Activated CD4-positive, alpha-beta T cell treated with anti-CD3 and anti-CD28 coated beads, Interleukin-2, amount 50 U/mL, for 24 hours (primary cell): ENCODE measurements at regions not wholly inside any gene's neighbourhood (a gene's known extent, or its start where the extent isn't known, plus 50 kb on each side); places are given as distances from the start of the nearest gene placed in this dataset.

Source experiments
- DNase-seq, 2 donors: peaks; one replicate each; pipeline ENCODE4 v3.0.0-alpha.2; 2020; ENCODE audit warnings: low read depth in 1 of 2, low spot score in 1 of 2

- DNase-seq = no peak
Observed at GRCh38 chr7:41012041-41012440, 690.8 kb downstream of the INHBA start.

DNA sequence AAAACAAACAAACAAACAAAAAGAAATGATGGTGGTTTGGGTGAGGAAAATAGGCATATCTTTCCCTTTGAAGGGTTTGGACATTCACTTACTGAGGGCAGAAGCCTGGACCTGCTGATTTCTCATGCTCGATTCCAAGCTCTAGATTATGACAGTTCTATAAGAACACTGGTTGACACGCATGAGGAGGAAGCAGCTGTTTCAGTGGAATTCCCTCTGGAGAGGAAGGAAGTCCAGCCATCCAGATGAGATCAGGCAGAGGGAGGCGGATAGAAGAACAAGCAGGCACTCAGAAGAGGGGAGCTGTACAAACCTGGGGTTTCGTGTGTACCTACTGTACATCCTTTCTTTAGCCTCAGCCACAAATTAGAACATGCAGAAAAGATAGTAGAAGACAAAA, 691.9 kb downstream of the INHBA start:
- no peak for DNase-seq

- DNase-seq = no peak
Observed at GRCh38 chr7:41010418-41010817, 692.5 kb downstream of the INHBA start.

- DNase-seq = no peak
Observed at GRCh38 chr7:41007811-41008210, 695.1 kb downstream of the INHBA start.

- no peak for DNase-seq
Observed at GRCh38 chr7:41007351-41007751, 695.5 kb downstream of the INHBA start.

GRCh38 chr7:41006306-41006995, 696.4 kb downstream of the INHBA start:
- DNase-seq = no peak

DNA sequence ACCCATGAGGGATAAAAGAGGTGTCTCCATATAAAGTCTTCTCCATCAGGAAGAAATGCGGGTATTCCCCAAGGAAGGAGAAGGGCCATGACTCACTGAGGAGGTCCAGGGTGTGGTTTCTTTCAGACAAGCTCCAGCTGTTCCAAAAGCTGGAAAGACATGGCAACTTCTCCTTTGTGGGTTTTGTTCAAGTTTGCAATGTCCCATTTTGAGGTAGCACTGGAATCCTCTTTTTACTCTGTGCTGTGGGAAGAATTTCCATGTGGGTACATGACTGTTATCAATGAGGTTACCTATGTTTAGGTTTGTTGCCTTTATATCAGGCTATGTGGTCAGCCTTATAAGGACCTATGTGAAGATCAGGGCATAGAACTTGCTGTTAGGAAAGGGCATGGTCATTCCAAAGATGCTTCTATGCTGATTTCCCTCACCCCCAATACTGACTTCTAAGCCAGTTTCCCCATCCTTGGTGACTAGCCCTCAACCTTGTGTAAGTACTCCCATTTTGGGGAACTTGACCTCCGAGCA, 697.5 kb downstream of the INHBA start:
- no peak for DNase-seq

- DNase-seq = no peak
Observed at GRCh38 chr7:41003977-41004376, 698.9 kb downstream of the INHBA start.

- DNase-seq = no peak
Observed at GRCh38 chr7:41003611-41003940, 699.3 kb downstream of the INHBA start.

DNA sequence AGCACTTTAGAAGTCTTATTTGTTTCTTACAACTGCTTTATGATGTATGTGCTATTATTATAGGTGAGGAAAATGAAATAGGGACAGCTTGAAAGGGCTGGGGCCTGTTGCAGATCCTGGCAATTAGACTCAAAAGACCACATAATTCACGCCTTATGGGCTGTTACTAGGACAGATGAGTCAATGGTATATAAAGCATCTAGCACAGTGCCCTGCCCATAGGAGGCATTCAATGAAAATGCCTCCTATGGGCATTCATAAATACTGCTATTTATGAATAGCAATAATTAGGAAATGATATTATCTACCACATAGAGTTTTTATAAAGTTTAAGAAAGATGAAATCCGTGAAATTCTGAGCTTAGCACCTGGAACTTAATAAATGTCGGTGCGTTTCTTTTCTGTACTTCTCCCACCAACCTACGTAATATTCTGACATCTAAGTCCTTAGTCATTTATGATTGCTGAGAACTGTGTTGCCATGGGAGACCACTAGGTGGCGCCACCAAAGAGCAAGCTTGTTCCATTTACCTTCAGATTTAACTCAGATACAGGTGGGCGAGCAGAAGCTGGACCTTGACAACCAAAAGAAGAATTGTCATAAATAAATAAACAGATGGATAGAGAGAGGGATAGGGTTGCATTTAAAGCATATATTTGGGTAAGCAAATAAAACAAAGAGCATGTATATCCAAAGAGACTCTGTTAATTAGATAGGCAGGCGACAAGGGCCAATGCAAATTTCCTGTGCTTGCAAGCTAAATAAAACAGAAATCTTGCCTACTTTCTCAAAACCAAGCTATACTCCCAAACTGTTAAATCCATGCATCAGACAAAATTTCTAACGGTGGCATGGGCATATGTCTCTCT, 699.9 kb downstream of the INHBA start:
- DNase-seq = peak in 1 of 2 donors; percentile 4

- DNase-seq = no peak
Observed at GRCh38 chr7:41000042-41000441, 702.8 kb downstream of the INHBA start.

- DNase-seq = no peak
Observed at GRCh38 chr7:40996233-40996677, 706.6 kb downstream of the INHBA start.

DNA sequence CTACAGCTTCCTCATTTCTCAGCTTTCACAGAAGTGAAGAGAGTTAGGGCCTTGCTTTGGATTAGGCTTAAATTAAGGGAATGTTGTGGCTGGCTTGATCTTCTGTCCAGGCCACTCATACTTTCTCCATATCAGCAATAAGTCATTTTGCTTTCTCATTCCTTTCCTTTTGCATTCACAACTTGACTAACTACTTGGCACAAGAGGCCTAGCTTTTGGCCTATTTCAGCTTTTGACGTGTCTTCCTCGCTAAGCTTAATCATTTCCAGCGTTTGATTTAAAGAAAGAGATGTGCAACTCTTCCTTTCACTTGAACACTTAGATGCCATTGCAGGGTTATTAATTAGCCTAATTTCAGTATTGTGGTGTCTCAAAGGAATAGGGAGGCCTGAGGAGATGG, 712.0 kb downstream of the INHBA start:
- no peak for DNase-seq

GRCh38 chr7:40987571-40987970, 715.3 kb downstream of the INHBA start:
- no peak for DNase-seq

GRCh38 chr7:40986351-40986873, 716.5 kb downstream of the INHBA start:
- no peak for DNase-seq

DNA sequence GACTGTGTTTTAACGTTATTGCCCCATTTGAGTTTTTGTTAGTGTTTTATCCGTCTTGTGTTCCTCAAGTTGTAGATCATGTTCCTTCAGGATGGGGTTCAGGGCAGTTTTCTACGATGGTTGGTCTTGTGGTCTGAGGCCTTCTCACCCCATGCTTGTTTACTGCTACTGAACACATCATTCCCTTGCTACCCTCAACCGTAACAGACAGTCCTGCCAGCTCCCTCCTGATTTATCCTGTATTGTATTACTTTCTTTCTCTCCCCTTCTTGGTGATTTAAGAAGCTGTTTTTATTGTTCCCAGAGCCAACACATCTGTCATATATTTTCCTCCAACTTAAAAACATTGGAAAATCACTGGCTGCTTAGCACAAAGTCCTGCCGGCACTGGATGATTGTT, 719.8 kb downstream of the INHBA start:
- no peak for DNase-seq

DNA sequence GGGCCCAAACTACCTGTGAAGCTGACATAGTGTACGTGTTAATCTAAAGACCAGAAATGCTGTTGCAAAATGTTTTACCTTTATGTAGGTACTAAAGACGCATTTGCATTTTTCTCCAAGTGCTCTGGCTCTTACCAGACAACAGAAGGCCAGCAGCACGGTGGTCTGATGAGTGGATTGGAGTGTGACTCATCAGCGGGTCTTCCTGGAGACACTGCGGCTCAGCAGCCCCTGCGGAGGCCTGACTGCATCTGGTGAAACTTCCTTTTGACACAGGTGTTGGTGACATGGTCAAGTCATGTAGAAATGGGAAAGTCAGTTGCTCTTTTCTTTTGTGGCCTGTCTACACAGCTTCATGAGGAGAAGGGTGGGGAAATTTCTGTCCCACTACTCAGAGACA, 723.6 kb downstream of the INHBA start:
- no peak for DNase-seq

DNA sequence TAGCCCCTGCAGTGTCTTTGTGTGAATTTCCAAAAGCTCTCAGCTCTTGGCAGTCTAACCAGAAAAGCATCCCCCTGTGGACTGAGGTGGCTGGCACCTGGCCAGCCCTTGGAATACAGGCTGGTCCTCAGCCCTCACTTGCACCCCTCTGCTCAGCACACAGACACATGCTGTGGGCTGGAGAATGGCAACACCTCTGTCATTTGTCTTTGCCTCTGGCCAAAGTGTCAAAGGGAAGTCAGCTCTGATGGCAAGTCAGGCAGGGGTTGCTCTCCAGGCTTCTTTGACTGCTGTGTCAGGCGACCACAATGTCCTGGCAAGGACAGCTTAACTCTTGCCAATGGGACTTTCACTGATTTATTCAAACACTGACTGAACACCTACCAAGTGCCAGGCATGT, 724.8 kb downstream of the INHBA start:
- no peak for DNase-seq

- DNase-seq = no peak
Observed at GRCh38 chr7:40977533-40977932, 725.4 kb downstream of the INHBA start.

- no peak for DNase-seq
Observed at GRCh38 chr7:40972426-40972825, 730.5 kb downstream of the INHBA start.

DNA sequence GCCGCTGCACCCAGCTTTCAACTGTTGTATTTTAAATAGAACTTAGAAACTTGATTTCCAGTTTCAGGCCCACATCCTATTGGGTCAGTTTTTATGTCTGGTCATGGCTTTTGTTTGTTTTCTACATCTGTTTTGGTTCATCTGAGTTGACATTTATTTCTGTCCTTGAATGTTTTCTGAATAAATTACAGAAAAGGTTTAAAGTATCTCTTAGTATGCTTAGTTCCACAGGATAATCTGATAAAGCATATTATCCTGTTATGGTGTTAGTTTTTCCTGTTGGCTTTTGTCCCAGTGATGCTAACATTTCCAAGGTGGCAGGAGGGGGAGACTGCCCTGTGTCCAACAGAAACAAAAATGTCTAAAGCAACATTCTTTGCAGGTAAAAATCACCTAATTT, 733.2 kb downstream of the INHBA start:
- no peak for DNase-seq

DNA sequence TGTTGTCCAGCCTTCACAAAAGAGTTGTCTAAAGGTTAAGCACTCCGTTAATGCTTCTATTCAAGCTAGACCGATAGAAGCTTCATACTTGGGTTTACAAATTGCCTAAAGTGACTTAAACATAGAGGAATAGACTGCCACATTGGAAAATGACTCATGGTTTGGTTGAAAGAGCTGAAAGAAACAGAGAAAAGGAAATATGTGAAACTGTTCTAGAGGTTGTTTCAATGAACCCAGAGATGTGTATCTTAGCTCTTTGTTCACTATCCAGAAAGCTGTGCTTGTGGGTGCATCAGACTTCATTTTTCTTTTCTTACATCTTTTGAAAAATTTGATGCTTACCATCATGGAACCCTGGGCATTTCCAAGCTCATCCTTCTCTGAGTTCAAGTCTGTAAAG, 736.2 kb downstream of the INHBA start:
- no peak for DNase-seq
